ENCODE measurements at regions not wholly inside any gene's neighbourhood (a gene's known extent, or its start where the extent isn't known, plus 50 kb on each side); places are given as distances from the start of the nearest gene placed in this dataset.

DNA sequence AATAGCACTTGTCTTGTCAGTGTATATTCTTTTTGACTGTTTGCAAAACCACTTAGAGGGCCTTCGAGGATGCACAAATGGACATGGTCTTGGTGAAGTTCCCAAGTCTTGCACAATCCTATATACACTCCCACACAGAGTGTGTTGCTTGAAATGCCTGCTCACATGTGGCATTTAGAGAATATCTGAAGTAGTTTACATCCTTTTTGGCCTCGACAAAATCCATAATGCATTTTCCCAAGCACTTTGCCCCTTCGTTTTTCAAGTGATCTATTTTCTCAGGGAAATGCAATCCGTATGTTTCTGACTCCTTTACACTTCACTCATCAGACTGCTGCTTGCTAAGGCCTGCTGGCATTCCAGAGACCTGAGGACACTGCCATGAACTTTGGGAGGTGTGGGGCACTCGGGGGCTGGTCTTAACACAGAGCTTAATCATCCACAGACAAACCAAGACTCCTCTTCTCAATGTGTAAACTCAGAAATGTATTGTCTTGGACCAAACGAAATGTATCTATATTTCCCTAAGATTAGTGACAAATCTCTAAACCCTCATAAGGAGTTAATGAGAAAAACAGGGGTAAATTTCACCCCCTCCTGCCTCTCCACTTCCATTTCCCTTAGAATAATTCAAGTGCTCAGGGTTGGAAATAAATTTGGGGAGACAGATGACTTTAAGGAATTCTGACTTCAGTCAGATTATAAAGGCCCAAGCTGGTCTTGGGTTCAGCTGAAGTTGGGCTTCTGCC, 219.3 kb upstream of the APCDD1 start:
- no peak for DNase-seq
- 71 to 72% methylated on average over 6 of the region's 6 CpGs for WGBS, 2 donors
- peaks cover 0 to 35% (median 22%) of the 10 kb centered on the region in 9 donors for H3K4me1 ChIP-seq
- intact Hi-C loops (cut with DNase I): no loop called here
- H3K36me3 ChIP-seq: no peaks in the 10 kb centered on the region
- TF ChIP-seq, protein P1, sequence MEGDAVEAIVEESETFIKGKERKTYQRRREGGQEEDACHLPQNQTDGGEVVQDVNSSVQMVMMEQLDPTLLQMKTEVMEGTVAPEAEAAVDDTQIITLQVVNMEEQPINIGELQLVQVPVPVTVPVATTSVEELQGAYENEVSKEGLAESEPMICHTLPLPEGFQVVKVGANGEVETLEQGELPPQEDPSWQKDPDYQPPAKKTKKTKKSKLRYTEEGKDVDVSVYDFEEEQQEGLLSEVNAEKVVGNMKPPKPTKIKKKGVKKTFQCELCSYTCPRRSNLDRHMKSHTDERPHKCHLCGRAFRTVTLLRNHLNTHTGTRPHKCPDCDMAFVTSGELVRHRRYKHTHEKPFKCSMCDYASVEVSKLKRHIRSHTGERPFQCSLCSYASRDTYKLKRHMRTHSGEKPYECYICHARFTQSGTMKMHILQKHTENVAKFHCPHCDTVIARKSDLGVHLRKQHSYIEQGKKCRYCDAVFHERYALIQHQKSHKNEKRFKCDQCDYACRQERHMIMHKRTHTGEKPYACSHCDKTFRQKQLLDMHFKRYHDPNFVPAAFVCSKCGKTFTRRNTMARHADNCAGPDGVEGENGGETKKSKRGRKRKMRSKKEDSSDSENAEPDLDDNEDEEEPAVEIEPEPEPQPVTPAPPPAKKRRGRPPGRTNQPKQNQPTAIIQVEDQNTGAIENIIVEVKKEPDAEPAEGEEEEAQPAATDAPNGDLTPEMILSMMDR (IDR thresholded peaks at IDR 0.05): no peak
- H3K27ac ChIP-seq: no peak overlapping the region
- ATAC-seq: peak in 4 of 8 donors; percentile 36 to 75 (median 48)
- no peaks in the 10 kb centered on the region for H3K27me3 ChIP-seq
- H3K9me3 ChIP-seq: peaks cover 0 to 10% (median 0%) of the 10 kb centered on the region in 11 donors
- no peak overlapping the region for H3K4me3 ChIP-seq

DNA sequence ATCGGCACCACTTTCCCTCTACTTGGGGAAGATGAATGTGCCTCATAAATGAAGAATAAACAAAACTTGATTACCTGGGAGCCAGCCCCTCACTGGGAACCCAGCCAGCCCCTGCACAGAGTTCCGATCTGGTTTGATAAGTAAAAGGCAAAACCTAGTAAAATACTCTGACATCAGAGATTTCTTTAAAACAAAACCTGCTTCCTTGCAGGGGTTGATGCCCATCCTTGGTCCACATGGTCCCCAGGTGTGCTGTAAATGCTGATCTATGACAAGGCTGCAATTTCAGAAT, 218.8 kb upstream of the APCDD1 start:
- Histone ChIP-seq H3K27me3 (no peaks in the 10 kb centered on the region), H3K27ac (no peak overlapping the region), H3K9me3 (peaks cover 0 to 5% (median 0%) of the 10 kb centered on the region in 11 donors), H3K4me3 (no peak overlapping the region), H3K36me3 (no peaks in the 10 kb centered on the region), H3K4me1 (peaks cover 0 to 36% (median 27%) of the 10 kb centered on the region in 9 donors)
- intact Hi-C loops (cut with DNase I): no loop called here
- ATAC-seq (no peak), DNase-seq (no peak)
- WGBS, 2 donors: 94 to 96% methylated on average over 2 of the region's 2 CpGs
- TF ChIP-seq, protein P1 (IDR thresholded peaks at IDR 0.05): no peak

DNA sequence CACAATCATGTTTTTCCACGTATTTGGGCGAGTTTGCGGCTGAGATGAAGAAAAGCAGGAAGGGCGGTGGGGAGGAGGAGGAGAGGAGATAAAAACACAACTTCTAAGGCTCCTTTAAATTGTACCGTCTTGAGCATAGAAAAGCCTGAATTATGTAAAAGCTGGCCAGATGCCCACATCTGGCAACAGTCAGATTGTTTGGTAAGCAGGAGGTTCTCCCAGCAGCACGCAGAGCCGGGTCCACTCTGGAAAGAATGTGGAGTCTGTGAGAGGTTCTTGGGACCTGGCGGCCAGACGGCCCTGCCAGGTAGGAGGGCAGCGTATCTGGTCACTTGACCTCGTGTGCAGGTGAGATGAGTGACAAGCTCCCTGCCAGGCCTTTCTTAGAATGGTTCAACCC, 215.3 kb upstream of the APCDD1 start:
- no peak for DNase-seq
- intact Hi-C loops (cut with DNase I): no loop called here
- H3K36me3 ChIP-seq: no peaks in the 10 kb centered on the region
- H3K27ac ChIP-seq: no peak overlapping the region
- TF ChIP-seq, protein P1 (IDR thresholded peaks at IDR 0.05): no peak
- H3K27me3 ChIP-seq: no peaks in the 10 kb centered on the region
- ATAC-seq: peak in 5 of 8 donors; percentile 26 to 66 (median 32)
- WGBS, 2 donors: 53 to 55% methylated on average over 11 of the region's 11 CpGs
- H3K9me3 ChIP-seq: no peaks in the 10 kb centered on the region
- no peak overlapping the region for H3K4me3 ChIP-seq
- H3K4me1 ChIP-seq: peaks cover 0 to 31% (median 20%) of the 10 kb centered on the region in 9 donors

DNA sequence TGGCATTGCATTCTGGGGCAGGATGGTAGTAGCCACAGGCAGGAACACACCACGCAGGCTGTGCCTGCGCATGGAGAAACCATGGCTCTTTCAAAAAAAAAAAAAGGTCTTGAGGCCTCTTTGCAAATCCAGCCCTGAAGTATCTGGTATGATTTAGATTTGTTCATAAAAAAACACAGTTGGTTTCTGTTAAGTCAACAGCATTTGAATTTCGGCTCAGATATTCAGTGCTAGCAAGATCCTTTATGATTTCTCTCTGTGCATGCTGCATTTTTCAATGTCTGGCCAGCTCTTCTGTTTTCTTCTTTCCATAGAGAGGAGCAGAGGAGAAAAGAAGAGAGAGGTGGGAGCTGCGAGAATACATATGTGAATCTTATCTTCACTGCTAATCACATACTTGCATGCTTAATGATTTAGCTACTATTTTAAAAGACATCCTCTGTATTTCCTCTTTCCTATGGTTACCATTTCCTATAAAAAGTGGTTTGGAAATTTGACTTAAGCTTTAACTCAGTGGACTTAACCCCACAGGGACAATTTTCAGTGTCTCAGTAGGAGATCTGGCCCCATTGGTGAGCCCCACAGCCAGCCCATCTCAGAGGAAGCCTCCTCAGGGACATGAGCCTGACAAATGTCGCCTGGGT, 214.3 kb upstream of the APCDD1 start:
- H3K9me3 ChIP-seq: no peaks in the 10 kb centered on the region
- intact Hi-C loops (cut with DNase I): loop anchor here in 1 of 10 donors (10.0 kb wide), 1 partner anchor 195 kb away; no protein-coding TSS in a partner anchor
- TF ChIP-seq, protein P1 (IDR thresholded peaks at IDR 0.05): no peak
- 77 to 82% methylated on average over 5 of the region's 5 CpGs for WGBS, 2 donors
- H3K4me3 ChIP-seq: no peak overlapping the region
- peaks cover 0 to 31% (median 19%) of the 10 kb centered on the region in 9 donors for H3K4me1 ChIP-seq
- no peak overlapping the region for H3K27ac ChIP-seq
- no peaks in the 10 kb centered on the region for H3K36me3 ChIP-seq
- DNase-seq (no peak), ATAC-seq (no peak)
- no peaks in the 10 kb centered on the region for H3K27me3 ChIP-seq
